ENCODE measurements at regions not wholly inside any gene's neighbourhood (a gene's known extent, or its start where the extent isn't known, plus 50 kb on each side); places are given as distances from the start of the nearest gene placed in this dataset.

DNA sequence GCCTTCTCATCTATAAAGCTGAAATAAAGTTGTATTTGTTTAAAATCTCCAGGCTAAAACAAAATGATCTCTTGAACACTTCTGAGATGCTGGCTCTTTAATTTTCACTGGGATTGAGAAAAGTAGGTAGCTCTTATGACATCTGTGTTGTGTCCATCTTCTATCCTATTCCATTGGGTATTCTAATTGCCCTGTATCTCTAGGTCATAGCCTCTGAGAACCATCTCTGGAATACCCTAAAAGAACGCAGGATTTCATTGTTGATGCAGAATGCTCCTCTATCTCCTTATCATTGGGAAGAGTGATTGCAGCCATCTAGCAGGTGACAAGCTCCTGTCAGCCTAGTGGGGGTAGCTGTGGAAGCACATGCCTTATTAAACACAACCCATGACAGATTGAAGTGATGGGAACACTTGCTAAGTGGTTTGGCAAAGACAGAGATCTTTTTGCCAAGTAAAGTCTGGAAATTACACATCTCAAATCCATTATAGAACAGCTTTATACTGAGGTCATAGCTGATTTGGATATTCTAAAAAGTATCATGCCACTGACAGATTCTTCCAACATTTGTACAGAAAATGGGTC, 178.2 kb downstream of the TDRD15 start:
- H3K36me3 ChIP-seq (ENCODE audit: control insufficient read depth, insufficient read depth, low read length) = no peaks in the 10 kb centered on the region
- DNase-seq (ENCODE audit: low read depth) = no peak
- POLR2A ChIA-PET = no interaction called here
- no peak overlapping the region for H3K4me3 ChIP-seq (ENCODE audit: low read depth, low read length)
- no peaks in the 10 kb centered on the region for H3K27me3 ChIP-seq (ENCODE audit: control insufficient read depth, insufficient read depth, low read length)
- CTCF ChIA-PET = interaction anchor here (0.8 kb wide), 1 partner anchor 15 kb away, joined by 4 read pairs; no protein-coding TSS in a partner anchor
- no peak for TF ChIP-seq CTCF (IDR thresholded peaks at IDR 0.05; ENCODE audit: insufficient read depth, low read depth, low read length)

DNA sequence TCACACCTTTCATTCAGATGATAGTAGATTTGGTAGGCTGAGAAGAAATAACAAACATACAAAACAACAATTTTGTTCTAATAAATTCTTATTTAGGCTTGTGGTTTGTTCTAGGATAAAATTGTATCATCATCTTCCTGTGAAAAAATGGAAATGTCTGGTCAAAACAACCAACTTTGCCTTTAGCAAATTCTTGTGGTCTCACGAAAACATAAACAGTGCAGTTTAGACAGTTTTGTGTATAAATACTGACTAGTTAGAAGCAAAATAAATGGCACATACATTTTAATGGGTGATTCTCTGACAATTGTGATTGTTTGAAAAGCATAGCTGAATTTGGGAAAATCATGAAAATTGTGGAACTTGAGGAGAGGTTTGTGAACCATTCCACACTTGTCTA, 180.1 kb downstream of the TDRD15 start:
- TF ChIP-seq CTCF (IDR thresholded peaks at IDR 0.05; ENCODE audit: insufficient read depth, low read depth, low read length) = no peak
- Histone ChIP-seq H3K27me3 (ENCODE audit: control insufficient read depth, insufficient read depth, low read length) (no peaks in the 10 kb centered on the region), H3K4me3 (ENCODE audit: low read depth, low read length) (no peak overlapping the region), H3K36me3 (ENCODE audit: control insufficient read depth, insufficient read depth, low read length) (no peaks in the 10 kb centered on the region)
- ChIA-PET CTCF (no interaction called here), POLR2A (interaction anchor here (0.6 kb wide), 1 partner anchor 228 kb away, joined by 3 read pairs; no protein-coding TSS in a partner anchor)
- DNase-seq (ENCODE audit: low read depth) = no peak

- CTCF ChIA-PET = interaction anchor here (1.2 kb wide), 1 partner anchor 12 kb away, joined by 5 read pairs; no protein-coding TSS in a partner anchor
- H3K4me3 ChIP-seq (ENCODE audit: low read depth, low read length) = no peak overlapping the region
- H3K36me3 ChIP-seq (ENCODE audit: control insufficient read depth, insufficient read depth, low read length) = no peaks in the 10 kb centered on the region
- no peak for DNase-seq (ENCODE audit: low read depth)
- TF ChIP-seq CTCF (IDR thresholded peaks at IDR 0.05; ENCODE audit: insufficient read depth, low read depth, low read length) = no peak
- POLR2A ChIA-PET = no interaction called here
- H3K27me3 ChIP-seq (ENCODE audit: control insufficient read depth, insufficient read depth, low read length) = no peaks in the 10 kb centered on the region
Observed at GRCh38 chr2:21305581-21305980, 181.8 kb downstream of the TDRD15 start.

DNA sequence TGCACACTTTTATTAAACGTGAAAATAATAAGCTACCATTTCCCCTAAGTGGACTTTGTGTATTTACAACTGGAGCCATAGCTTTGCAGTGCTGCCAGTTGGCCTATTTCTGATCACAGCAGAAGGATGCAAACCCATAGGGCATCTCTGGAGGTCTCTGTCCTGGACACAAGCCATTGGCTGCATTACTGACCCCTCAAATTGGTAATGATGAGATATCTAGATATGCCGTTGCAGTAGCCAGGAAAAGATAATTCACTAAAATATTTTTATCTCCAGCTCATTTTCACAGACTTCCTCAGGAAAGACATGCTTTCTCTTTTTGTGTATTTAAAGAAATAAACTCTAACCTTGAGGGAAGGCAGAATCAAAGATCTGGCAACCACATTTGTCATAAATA, 182.5 kb downstream of the TDRD15 start:
- CTCF ChIA-PET = interaction anchor here (0.6 to 1.2 kb wide), 2 partner anchors 11 to 12 kb away, joined by 4 to 5 read pairs; no protein-coding TSS in a partner anchor
- DNase-seq (ENCODE audit: low read depth) = no peak
- Histone ChIP-seq H3K27me3 (ENCODE audit: control insufficient read depth, insufficient read depth, low read length) (no peaks in the 10 kb centered on the region), H3K4me3 (ENCODE audit: low read depth, low read length) (no peak overlapping the region), H3K36me3 (ENCODE audit: control insufficient read depth, insufficient read depth, low read length) (no peaks in the 10 kb centered on the region)
- no peak for TF ChIP-seq CTCF (IDR thresholded peaks at IDR 0.05; ENCODE audit: insufficient read depth, low read depth, low read length)
- POLR2A ChIA-PET = no interaction called here

DNA sequence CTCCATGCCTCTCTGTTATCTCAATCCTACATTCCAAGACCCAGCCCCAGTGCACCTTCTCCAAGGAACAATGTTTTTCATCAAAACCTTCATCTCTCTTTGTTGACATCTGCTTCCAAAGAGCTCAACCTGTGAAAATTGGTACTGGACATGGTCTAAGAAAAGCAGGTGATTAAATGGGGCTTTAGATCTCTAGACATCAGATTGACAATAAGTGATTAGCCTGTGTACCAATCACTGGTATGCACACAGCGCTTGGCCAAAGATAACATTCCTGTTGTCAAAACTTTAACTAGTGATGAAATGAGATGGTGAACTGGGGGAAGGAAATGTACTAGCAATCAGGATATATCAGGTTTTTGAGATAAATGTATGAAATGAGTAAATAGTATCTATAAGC, 183.3 kb downstream of the TDRD15 start:
- no peak overlapping the region for H3K4me3 ChIP-seq (ENCODE audit: low read depth, low read length)
- no peak for DNase-seq (ENCODE audit: low read depth)
- POLR2A ChIA-PET = no interaction called here
- TF ChIP-seq CTCF (IDR thresholded peaks at IDR 0.05; ENCODE audit: insufficient read depth, low read depth, low read length) = no peak
- H3K36me3 ChIP-seq (ENCODE audit: control insufficient read depth, insufficient read depth, low read length) = no peaks in the 10 kb centered on the region
- H3K27me3 ChIP-seq (ENCODE audit: control insufficient read depth, insufficient read depth, low read length) = no peaks in the 10 kb centered on the region
- CTCF ChIA-PET = no interaction called here

Measured in BJ (cell line).